Nucleus accumbens (tissue), 56 donors: ENCODE measurements at regions not wholly inside any gene's neighbourhood (a gene's known extent, or its start where the extent isn't known, plus 50 kb on each side); places are given as distances from the start of the nearest gene placed in this dataset.
"Not testable (repeated sequence)": the region's sequence is repeated elsewhere in the genome, so short reads cannot be mapped to it uniquely, and the experiment has no call there.

Experiments used
- DNase-seq, 56 donors: peaks; one replicate each; lab custom pipeline; 2025; lab: John Stamatoyannopoulos, UW

- no peak for DNase-seq
These were observed 801.3 kb downstream of the DNAH5 start for GRCh38 chr5:13143214-13143613.

- DNase-seq = no peak
These were observed 810.5 kb downstream of the DNAH5 start for GRCh38 chr5:13133951-13134350.

- no peak for DNase-seq
These were observed 829.0 kb downstream of the DNAH5 start for GRCh38 chr5:13115476-13115875.

DNA sequence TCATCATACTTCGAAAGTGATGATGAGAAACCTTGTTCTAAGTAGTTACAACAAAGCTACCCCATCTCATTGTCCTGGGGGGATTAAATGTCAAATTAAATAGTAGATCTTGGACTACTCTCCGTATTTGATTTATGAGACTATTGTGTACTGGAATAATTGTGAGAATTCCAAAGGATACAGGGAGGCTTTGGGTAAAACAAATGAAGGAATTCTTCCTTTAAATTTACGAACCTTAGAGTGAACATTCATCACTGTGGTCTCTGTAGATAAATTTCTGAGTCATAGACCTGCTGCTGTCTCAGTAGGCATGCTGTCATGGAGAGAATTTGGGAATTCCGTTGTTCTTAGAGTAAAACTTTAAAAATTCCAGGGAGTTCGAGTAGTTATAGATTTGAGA is 836.2 kb downstream of the DNAH5 start:
- no peak for DNase-seq

GRCh38 chr5:13107537-13107936 is 837.0 kb downstream of the DNAH5 start:
- DNase-seq = no peak

DNA sequence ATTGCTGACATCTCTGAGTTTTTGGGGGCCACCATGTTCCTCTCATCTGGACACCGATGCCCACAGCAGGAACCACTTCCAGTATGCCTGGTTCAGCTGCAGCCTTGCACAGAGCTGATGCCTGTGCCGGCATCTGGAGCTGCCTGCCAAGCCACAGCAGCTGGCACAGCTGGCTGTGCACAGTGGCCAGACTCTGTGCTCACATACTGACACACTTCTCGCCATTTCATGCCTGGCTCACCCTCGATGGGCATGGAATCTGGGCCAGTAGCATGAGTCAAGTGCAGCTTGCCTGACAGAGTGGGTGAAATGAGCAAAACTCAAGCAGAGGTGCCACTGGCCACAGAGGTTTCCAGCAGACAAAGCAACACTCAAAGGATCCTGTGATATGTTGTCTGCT is 863.4 kb downstream of the DNAH5 start:
- DNase-seq = no peak

DNA sequence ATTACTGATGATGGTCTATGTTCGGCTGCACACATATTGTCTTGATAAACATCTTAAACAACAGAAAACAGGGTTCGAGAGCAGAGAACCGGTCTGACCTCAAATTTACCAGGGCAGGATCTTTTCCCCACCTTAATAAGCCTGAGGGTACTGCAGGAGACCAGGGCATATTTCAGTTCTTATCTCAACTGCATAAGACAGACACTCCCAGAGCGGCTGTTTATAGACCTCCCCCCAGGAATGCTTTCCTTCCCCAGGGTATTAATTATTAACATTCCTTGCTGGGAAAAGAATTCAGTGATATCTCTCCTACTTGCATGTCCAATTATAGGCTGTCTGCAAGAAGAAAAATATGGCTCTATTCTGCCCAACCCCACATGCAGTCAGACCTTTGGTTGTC is 871.6 kb downstream of the DNAH5 start:
- not testable (repeated sequence) for DNase-seq

DNA sequence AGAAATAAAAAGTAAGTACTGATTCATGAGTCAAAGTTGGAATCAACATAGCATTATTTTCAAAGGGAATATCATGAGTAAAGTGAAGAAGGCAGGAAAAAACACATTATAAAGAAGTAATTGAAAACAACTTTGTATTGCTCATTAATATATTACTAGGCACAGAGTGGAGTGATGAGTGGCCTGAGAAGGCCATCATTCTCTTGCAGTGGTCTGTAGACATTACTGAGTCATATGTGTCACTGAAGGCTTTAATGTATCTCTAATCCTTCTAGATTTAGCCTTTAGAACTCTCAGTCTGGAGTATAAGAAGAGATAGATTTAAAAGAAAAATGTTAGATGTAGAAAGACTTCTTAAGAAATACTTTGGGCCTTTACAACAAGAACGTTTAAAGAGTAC is 881.4 kb downstream of the DNAH5 start:
- no peak for DNase-seq

- DNase-seq = no peak
These were observed 898.5 kb downstream of the DNAH5 start for GRCh38 chr5:13045897-13046551.

GRCh38 chr5:13034061-13034460 is 910.4 kb downstream of the DNAH5 start:
- DNase-seq = no peak

DNA sequence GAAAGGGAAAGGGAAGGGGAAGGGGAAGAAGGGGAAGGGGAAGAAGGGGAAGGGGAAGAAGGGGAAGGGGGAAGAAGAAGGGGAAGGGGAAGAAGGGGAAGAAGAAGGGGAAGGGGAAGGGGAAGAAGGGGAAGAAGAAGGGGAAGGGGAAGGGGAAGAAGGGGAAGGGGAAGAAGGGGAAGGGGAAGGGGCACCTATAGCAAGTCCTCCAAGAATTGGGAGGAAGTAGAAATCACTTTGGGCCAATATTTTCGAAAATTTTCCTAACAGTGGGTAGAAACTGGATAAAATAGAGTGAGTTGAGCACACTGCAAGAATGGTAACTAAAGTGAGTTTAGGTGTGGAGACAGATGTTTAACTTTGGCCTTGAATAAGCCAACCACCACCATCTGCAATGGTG is 915.3 kb downstream of the DNAH5 start:
- DNase-seq = no peak

DNA sequence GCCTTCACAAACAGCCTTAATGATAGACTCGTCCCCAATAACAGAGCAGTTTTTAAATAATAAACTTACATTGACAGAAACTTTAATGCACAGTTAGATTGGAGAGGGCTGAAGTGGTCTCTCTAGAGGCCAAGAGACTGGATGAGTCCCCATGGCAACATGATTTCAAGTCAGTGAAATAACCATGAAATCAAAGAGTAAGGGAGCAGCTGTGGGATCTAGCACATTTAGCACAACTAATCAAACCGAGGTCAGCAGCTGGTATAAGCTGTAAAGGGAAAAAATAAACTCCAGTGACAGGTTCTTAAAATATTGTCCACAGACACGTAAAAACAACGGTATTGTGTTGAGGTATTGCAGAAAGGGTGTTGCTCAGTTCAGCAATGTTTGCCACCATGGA is 916.6 kb downstream of the DNAH5 start:
- DNase-seq = no peak

DNA sequence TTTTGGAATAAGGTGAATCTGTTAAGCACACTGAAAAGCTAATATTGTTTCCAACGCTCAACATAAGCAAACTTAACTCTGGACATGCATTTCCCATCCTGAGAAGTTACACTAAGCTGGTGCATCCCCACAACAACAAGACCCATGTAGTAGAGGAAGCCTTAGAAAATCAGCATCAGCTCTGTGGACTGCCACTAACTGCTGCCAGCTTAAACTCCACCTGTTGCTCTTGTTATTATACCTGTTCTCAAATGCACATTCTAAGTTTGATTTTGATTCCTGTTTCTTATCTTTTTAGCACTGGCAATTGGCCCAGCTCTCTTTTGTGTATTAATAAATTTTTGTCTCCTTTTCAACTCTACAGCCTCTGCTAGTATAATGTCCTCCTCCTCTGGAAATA is 924.8 kb downstream of the DNAH5 start:
- DNase-seq = no peak

- DNase-seq = no peak
These were observed 941.0 kb downstream of the DNAH5 start for GRCh38 chr5:13003457-13003856.

- DNase-seq = no peak
These were observed 944.8 kb downstream of the DNAH5 start for GRCh38 chr5:12999667-13000066.

DNA sequence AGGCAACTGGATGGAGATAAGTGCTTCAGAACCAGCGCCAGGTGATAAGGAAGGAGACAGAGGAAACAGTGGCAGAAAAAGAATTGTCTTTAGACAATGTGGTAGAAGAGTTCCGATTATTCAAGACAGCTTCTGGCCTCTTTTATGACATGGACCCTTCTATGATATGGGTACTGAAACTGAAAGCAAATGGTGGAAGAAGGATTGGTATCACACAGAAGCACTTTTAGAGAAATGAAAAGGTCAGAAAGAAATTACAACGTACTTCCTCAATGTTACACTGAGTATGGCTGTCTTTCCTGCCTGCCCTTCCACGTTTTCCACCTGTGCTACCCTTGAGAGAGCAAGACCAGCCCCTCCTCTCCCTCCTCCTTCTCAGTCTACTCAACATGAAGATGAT is 959.3 kb downstream of the DNAH5 start:
- DNase-seq = no peak

DNA sequence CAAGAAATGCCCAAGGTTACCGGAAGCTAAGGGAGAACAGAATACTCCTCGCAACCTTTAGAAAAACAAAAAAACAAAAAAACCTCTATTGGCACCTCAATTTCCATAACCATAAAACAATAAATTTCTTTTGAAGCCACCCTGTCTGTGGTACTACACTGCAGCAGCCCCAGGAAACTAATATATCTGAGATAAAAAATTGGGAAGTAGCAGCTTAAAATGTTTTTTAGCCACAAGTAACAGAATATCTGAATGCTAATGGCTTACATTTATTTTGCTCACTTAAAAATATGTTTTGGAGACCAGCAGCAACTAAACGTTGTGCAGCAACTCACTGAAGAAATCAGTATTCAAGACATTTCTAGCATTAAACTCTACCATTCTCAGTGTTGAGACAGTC is 969.6 kb downstream of the DNAH5 start:
- DNase-seq = no peak

GRCh38 chr5:12965804-12966203 is 978.7 kb downstream of the DNAH5 start:
- DNase-seq = no peak

GRCh38 chr5:12959713-12960112 is 984.8 kb downstream of the DNAH5 start:
- DNase-seq = no peak

- DNase-seq = no peak
These were observed 992.1 kb downstream of the DNAH5 start for GRCh38 chr5:12952409-12952808.

GRCh38 chr5:12951846-12952245 is 992.6 kb downstream of the DNAH5 start:
- no peak for DNase-seq

DNA sequence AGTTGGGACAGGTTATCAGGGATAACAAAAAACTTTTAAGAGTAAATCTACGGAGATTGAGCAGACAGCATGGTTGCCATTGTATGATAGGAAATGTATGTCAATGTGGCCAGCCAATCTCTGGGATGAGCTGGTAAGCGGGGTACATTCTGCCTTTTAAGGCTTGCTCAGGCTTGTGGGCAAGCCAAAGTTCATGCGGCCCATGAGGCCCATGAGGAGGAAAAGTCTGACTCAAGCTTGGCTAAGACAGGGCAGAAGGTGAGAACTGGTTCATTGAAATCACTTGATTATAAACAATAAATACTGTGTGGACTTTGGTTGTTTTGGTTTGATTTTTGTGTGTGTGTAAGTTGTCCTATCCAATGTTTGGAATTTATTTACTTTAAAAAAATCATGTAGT is 997.1 kb downstream of the DNAH5 start:
- no peak for DNase-seq

DNA sequence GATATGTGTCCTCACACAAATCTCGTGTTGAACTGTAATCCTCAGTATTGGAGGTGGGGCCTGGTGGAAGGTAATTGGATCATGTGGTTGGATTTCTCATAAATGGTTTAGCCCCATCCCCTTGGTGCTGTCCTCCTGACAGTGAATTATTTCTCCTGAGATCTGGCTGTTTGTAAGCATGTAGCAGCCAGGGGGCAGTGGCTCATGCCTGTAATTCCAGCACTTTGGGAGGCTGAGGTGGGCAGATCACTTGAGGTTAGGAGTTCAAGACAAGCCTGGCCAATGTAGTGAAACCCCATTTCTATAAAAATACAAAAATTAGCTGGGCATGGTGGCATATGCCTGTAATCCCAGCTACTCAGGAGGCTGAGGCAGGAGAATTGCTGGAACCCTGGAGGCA is 999.0 kb downstream of the DNAH5 start:
- not testable (repeated sequence) for DNase-seq
